Stimulated activated CD4-positive, alpha-beta T cell treated with anti-CD3 and anti-CD28 coated beads, Interleukin-12 subunit alpha, Interleukin-12 subunit beta, amount 100 ng/mL, for 24 hours (primary cell): ENCODE measurements at regions not wholly inside any gene's neighbourhood (a gene's known extent, or its start where the extent isn't known, plus 50 kb on each side); places are given as distances from the start of the nearest gene placed in this dataset.
"Not testable (repeated sequence)": the region's sequence is repeated elsewhere in the genome, so short reads cannot be mapped to it uniquely, and the experiment has no call there.

Experiments
- DNase-seq, 2 experiments: peaks; one replicate each; pipeline ENCODE4 v3.0.0-alpha.2; 2020; ENCODE audit warnings: low read depth in 2 of 2

GRCh38 chr6:164695896-164696295 is 613.5 kb downstream of the C6orf118 start:
- DNase-seq = no peak

- DNase-seq = no peak
These were observed 615.0 kb downstream of the C6orf118 start for GRCh38 chr6:164694386-164694785.

GRCh38 chr6:164693944-164694343 is 615.5 kb downstream of the C6orf118 start:
- DNase-seq = no peak

GRCh38 chr6:164692772-164693510 is 616.5 kb downstream of the C6orf118 start:
- DNase-seq = no peak

GRCh38 chr6:164690702-164691500 is 618.5 kb downstream of the C6orf118 start:
- DNase-seq = no peak

- DNase-seq = no peak
These were observed 619.2 kb downstream of the C6orf118 start for GRCh38 chr6:164690241-164690640.

- no peak for DNase-seq
These were observed 644.1 kb downstream of the C6orf118 start for GRCh38 chr6:164665328-164665727.

- DNase-seq = no peak
These were observed 645.8 kb downstream of the C6orf118 start for GRCh38 chr6:164663634-164664033.

GRCh38 chr6:164661716-164662115 is 647.7 kb downstream of the C6orf118 start:
- no peak for DNase-seq

- no peak for DNase-seq
These were observed 648.6 kb downstream of the C6orf118 start for GRCh38 chr6:164660781-164661180.

GRCh38 chr6:164640956-164641355 is 668.4 kb downstream of the C6orf118 start:
- DNase-seq = no peak

GRCh38 chr6:164628302-164628931 is 681.0 kb downstream of the C6orf118 start:
- no peak for DNase-seq

- no peak for DNase-seq
These were observed 692.4 kb downstream of the C6orf118 start for GRCh38 chr6:164616917-164617524.

- no peak for DNase-seq
These were observed 696.7 kb downstream of the C6orf118 start for GRCh38 chr6:164612751-164613150.

- DNase-seq = not testable (repeated sequence)
These were observed 698.5 kb downstream of the C6orf118 start for GRCh38 chr6:164610859-164611258.

GRCh38 chr6:164602415-164602814 is 707.0 kb downstream of the C6orf118 start:
- DNase-seq = not testable (repeated sequence)

- no peak for DNase-seq
These were observed 727.8 kb downstream of the C6orf118 start for GRCh38 chr6:164581563-164581962.

GRCh38 chr6:164579035-164579434 is 730.4 kb downstream of the C6orf118 start:
- no peak for DNase-seq

GRCh38 chr6:164578616-164579015 is 730.8 kb downstream of the C6orf118 start:
- DNase-seq = no peak

GRCh38 chr6:164570801-164571200 is 738.6 kb downstream of the C6orf118 start:
- DNase-seq = no peak

GRCh38 chr6:164569509-164569908 is 739.9 kb downstream of the C6orf118 start:
- DNase-seq = no peak

- no peak for DNase-seq
These were observed 745.5 kb downstream of the C6orf118 start for GRCh38 chr6:164563924-164564323.
